Glomerular visceral epithelial cell (primary cell): ENCODE measurements at regions not wholly inside any gene's neighbourhood (a gene's known extent, or its start where the extent isn't known, plus 50 kb on each side); places are given as distances from the start of the nearest gene placed in this dataset.
"Not testable (repeated sequence)": the region's sequence is repeated elsewhere in the genome, so short reads cannot be mapped to it uniquely, and the experiment has no call there.

Experiments used
- DNase-seq: peaks from one replicate; pipeline ENCODE4 v3.0.0-alpha.2; 2016; ENCODE audit errors: extremely low spot score

GRCh38 chr6:9126034-9126433 lies 690.7 kb upstream of the SLC35B3 start:
- DNase-seq, result not testable (repeated sequence)

DNA sequence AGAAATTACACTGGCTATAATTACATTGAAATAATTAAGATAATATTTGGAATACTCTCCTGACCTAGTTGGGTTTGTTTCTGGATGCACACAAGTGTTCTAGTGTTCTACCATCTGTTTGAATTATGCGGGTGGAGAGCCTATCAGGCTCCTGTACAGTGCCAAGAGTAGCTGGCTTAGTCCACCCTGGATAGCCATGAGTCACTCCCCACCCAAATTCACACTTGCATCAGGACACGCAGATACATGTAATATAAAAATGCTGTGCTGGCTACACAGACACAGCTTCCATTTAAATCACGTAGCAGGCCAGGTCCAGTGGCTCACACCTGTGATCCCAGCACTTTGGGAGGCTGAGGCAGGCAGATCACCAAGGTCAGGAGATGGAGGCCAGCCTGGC lies 686.2 kb upstream of the SLC35B3 start:
- no peak for DNase-seq

- no peak for DNase-seq
Measured at GRCh38 chr6:9116026-9116425, 680.7 kb upstream of the SLC35B3 start.

GRCh38 chr6:9112544-9112943 lies 677.2 kb upstream of the SLC35B3 start:
- DNase-seq, result no peak

GRCh38 chr6:9103876-9104521 lies 668.7 kb upstream of the SLC35B3 start:
- DNase-seq, result no peak

GRCh38 chr6:9101920-9102319 lies 666.6 kb upstream of the SLC35B3 start:
- DNase-seq, result no peak

DNA sequence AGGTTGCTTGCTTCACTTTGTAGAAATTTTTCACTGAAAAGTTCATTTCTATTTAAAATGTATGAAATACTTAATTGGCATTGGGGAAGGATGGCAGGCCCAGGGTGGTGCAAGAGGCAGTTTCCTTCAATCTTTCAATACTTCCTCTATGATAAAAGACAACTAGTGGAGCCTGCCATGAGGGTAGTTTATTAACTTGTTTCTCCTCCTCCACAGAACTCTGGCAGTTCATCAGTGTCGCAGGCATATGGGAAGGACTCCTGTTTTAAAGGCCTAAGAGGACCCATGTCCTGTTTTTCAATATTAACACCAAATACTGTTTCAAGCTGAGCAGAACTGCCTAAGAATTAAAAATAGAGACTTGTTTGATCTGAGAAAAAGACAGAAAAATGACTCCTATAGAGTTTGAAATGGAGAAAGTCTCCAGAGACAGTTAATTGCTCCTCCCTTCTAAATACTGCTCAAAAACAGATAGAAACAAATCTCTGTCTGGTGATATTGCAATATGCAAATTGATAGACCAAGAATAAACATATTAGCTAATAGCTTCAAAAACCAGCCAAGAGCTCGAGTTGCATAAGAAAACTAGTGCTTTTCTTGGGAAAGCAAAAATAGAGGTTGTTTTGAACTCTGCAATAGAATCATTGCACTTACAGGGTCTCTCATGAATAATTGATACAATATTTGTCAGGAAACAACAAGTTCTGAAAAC lies 665.7 kb upstream of the SLC35B3 start:
- DNase-seq, result no peak

DNA sequence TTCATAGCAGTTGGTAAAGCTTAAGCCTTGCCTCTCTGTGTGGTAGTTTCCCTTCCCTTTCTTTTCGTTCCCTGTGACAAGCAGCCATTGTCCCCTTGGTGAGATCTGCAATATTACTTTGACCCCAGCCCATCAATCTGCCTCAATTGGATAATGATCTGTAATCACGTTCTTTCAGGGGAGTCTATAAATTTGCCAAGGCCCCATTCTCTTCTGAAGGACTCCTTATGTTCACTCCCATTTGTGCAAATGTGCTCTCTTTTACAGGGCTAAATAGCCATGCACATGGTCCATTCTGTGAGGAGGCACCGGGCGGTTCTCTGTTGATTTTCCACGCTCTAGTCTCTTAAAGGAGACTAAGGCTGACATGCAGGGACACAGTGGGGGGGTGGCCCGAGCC lies 660.4 kb upstream of the SLC35B3 start:
- no peak for DNase-seq

- no peak for DNase-seq
Measured at GRCh38 chr6:9095137-9095536, 659.8 kb upstream of the SLC35B3 start.

- no peak for DNase-seq
Measured at GRCh38 chr6:9089724-9090123, 654.4 kb upstream of the SLC35B3 start.

DNA sequence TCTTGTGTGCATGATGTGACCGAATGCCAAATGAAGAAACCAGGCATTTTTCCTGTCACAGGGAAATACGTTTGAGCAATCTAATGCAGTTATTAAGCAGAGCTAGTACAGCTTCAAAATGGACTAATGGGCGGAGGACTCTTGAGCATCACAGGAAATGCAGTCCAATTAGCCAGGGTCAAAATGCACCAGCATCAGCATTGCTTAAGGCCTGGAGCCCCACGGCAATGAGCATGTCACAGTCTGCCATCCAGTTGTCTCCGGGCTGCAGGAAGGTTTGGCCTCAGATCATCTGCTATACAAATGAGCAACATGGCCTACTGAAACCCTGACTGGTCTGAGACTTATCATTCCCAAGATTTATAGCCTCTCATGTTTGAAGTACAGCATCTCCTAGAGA lies 652.1 kb upstream of the SLC35B3 start:
- DNase-seq, result no peak

- DNase-seq, result no peak
Measured at GRCh38 chr6:9086331-9086730, 651.0 kb upstream of the SLC35B3 start.

DNA sequence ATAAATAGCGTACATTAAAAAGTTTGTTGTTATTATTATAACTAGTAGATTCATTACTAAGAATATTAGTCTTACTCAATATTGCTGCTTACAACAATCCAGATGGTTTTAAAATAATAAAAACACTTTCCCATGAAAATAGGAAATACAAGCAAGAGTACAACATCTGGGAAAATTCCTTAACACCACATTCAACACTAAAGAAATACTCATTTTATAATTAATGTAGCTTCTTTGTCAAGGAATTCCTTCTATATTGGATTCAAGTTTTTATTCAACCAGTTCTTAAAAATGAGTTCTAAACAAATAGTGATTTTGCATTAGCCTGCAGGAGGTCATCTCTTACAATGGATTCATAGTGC lies 650.3 kb upstream of the SLC35B3 start:
- DNase-seq, result no peak

- DNase-seq, result no peak
Measured at GRCh38 chr6:9085054-9085708, 649.8 kb upstream of the SLC35B3 start.

- no peak for DNase-seq
Measured at GRCh38 chr6:9083108-9083507, 647.8 kb upstream of the SLC35B3 start.

DNA sequence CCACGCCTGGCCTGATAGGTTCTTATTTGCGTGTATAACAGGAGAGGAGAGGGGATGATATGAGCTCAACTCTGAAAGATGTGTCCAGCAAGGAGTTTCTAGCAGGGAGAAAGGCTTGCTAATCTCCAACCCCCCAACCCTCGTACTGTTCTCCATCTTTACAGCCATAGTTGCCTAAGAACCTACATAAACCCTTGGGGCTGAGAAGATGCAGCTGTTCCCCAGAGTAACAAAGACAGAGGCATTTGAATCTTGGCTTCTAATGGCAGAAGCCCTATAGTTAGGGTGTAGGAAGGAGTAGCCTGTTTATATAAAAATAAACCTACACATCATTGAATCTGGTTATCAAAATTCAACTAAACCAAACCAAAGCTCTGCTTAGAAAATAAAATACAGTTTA lies 631.4 kb upstream of the SLC35B3 start:
- DNase-seq, result no peak

GRCh38 chr6:9064156-9064555 lies 628.8 kb upstream of the SLC35B3 start:
- no peak for DNase-seq

GRCh38 chr6:9062596-9062995 lies 627.3 kb upstream of the SLC35B3 start:
- no peak for DNase-seq

- no peak for DNase-seq
Measured at GRCh38 chr6:9057937-9058336, 622.6 kb upstream of the SLC35B3 start.

DNA sequence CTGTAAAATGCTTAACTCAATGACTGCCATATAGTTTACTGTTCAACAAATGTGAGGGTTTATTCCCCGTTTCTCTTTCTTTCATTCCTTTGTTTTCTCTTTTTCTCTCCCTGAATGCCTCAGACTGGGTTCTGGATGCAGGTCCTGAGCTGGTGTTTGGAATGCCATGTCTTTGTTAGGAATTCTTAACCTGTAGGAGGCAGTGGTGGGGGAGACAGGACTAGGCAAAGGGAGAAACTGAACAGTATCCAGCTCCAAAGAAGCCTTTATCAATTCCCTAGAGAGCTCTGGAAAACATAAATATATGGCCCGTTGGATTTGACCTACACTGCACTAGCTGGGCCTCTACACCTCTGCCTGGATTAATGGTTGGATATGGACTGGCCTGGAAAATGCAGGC lies 621.2 kb upstream of the SLC35B3 start:
- no peak for DNase-seq

DNA sequence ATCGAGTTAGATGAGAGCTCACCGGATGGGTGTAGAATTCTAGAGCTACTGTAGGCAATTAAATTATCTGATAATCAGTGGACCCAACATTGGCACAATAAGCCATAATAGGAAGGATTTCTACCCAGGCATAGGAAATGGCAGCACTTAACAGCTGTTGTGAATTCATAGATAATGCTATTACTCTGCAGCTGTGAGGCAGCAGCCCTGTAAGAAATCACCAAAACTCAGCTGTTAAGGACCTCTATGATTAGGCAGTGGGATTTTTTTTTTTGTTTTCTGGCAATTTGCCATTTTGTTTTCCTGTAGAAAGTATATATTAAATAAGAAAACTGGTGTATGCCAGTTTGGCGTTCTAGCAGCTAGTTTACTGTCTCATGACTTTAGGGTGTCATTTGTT lies 609.1 kb upstream of the SLC35B3 start:
- DNase-seq, result no peak

GRCh38 chr6:9040718-9041117 lies 605.4 kb upstream of the SLC35B3 start:
- DNase-seq, result no peak

GRCh38 chr6:9039258-9039657 lies 603.9 kb upstream of the SLC35B3 start:
- DNase-seq, result no peak
